ENCODE measurements at regions not wholly inside any gene's neighbourhood (a gene's known extent, or its start where the extent isn't known, plus 50 kb on each side); places are given as distances from the start of the nearest gene placed in this dataset.
"Not testable (repeated sequence)": the region's sequence is repeated elsewhere in the genome, so short reads cannot be mapped to it uniquely, and the experiment has no call there.

- H3K4me1 ChIP-seq = no peaks in the 10 kb centered on the region
- H3K4me3 ChIP-seq = no peak overlapping the region
- no peak overlapping the region for H3K4me2 ChIP-seq
- 94% methylated on average over 1 of the region's 1 CpG for WGBS (ENCODE audit: missing lambda C conversion rate)
- POLR2A ChIA-PET = no interaction called here
- TF ChIP-seq HEYL (CRISPR knock-in tag; IDR thresholded peaks at IDR 0.05) (no peak), PHF8 (IDR thresholded peaks at IDR 0.05; ENCODE audit: borderline replicate concordance, low read depth) (no peak), CTCF (IDR thresholded peaks at IDR 0.05) (no peak)
- DNase-seq (ENCODE audit: low read depth in 1 of 2, low spot score in 1 of 2) = no peak
- CTCF ChIA-PET = no interaction called here
- no peak overlapping the region for H3K27ac ChIP-seq
- no peak for ATAC-seq
- no peaks in the 10 kb centered on the region for H3K9me3 ChIP-seq
- FAIRE-seq = no peak
Observed at GRCh38 chr6:82554666-82555065, 191.0 kb downstream of the TPBG start.

GRCh38 chr6:82555801-82556200 lies 192.2 kb downstream of the TPBG start:
- H3K27ac ChIP-seq = no peak overlapping the region
- no peak overlapping the region for H3K4me3 ChIP-seq
- ATAC-seq = no peak
- no peak for TF ChIP-seq HOXA7 (CRISPR knock-in tag; IDR thresholded peaks at IDR 0.05)
- TF ChIP-seq SMC3 (IDR thresholded peaks at IDR 0.05) = no peak
- no peak for TF ChIP-seq SREBF2 (IDR thresholded peaks at IDR 0.05)
- no peak for TF ChIP-seq E2F6 (IDR thresholded peaks at IDR 0.05; ENCODE audit: borderline replicate concordance, low read depth)
- TF ChIP-seq CEBPB (IDR thresholded peaks at IDR 0.05) = no peak
- TF ChIP-seq HOXB13 (CRISPR knock-in tag; IDR thresholded peaks at IDR 0.05; ENCODE audit: low read depth) = no peak
- TF ChIP-seq BHLHE40 (IDR thresholded peaks at IDR 0.05; ENCODE audit: low read depth, low read length) = no peak
- no peak for TF ChIP-seq JUN (IDR thresholded peaks at IDR 0.05)
- no peak for TF ChIP-seq ZFP36 (IDR thresholded peaks at IDR 0.05; ENCODE audit: borderline replicate concordance, partially characterized antibody)
- no peak for TF ChIP-seq FOSL2 (IDR thresholded peaks at IDR 0.05)
- no peak for TF ChIP-seq FOSL2 (CRISPR knock-in tag; IDR thresholded peaks at IDR 0.05)
- no peak for TF ChIP-seq RAD21 (conservative IDR thresholded peaks at IDR 0.05 in 1 of 2, IDR thresholded peaks at IDR 0.05 in 1 of 2)
- no peak for TF ChIP-seq EP300 (IDR thresholded peaks at IDR 0.05)
- no peak for TF ChIP-seq TFCP2L1 (CRISPR knock-in tag; IDR thresholded peaks at IDR 0.05)
- no peak for TF ChIP-seq CHD2 (IDR thresholded peaks at IDR 0.05; ENCODE audit: low read length, partially characterized antibody)
- no peak for TF ChIP-seq EHMT2 (IDR thresholded peaks at IDR 0.05; ENCODE audit: low read depth)
- no peak for TF ChIP-seq NFE2L2 (conservative IDR thresholded peaks at IDR 0.05; ENCODE audit: low read length)
- no peak for TF ChIP-seq FOXS1 (CRISPR knock-in tag; IDR thresholded peaks at IDR 0.05)
- FAIRE-seq = no peak
- CTCF ChIA-PET = no interaction called here
- WGBS (ENCODE audit: missing lambda C conversion rate) = 73% methylated on average over 1 of the region's 1 CpG
- no peaks in the 10 kb centered on the region for H3K9me3 ChIP-seq
- no peak for DNase-seq (ENCODE audit: low read depth in 1 of 2, low spot score in 1 of 2)
- H3K4me2 ChIP-seq = no peak overlapping the region
- POLR2A ChIA-PET = no interaction called here
- H3K4me1 ChIP-seq = no peaks in the 10 kb centered on the region

GRCh38 chr6:82558531-82558930 lies 194.9 kb downstream of the TPBG start:
- H3K27ac ChIP-seq; H3K4me2 ChIP-seq; H3K4me1 ChIP-seq; DNase-seq (ENCODE audit: low read depth in 1 of 2, low spot score in 1 of 2); CTCF ChIA-PET; FAIRE-seq; POLR2A ChIA-PET; H3K4me3 ChIP-seq; ATAC-seq; H3K9me3 ChIP-seq: not testable (repeated sequence)
- 63% methylated on average over 10 of the region's 20 CpGs for WGBS (ENCODE audit: missing lambda C conversion rate)

- Histone ChIP-seq H3K9me3 (no peaks in the 10 kb centered on the region), H3K4me3 (no peak overlapping the region), H3K27ac (no peak overlapping the region), H3K4me1 (0 out of 3 replicates have a peak, but pooled peaks cover 10% of the 10 kb centered on the region), H3K4me2 (peak overlapping the region; percentile 14; the same call in 1 of the 3 replicates)
- POLR2A ChIA-PET = no interaction called here
- TF ChIP-seq JUNB (IDR thresholded peaks at IDR 0.05) (no peak), POLR2A (IDR thresholded peaks at IDR 0.05; ENCODE audit: low read length) (no peak), RAD21 (conservative IDR thresholded peaks at IDR 0.05 in 1 of 2, IDR thresholded peaks at IDR 0.05 in 1 of 2) (no peak), CTCF (IDR thresholded peaks at IDR 0.05) (no peak), EHMT2 (IDR thresholded peaks at IDR 0.05; ENCODE audit: low read depth) (no peak), JUN (IDR thresholded peaks at IDR 0.05) (no peak), ELK1 (IDR thresholded peaks at IDR 0.05; ENCODE audit: low read depth, low read length) (no peak), BCL3 (IDR thresholded peaks at IDR 0.05) (no peak), HDAC2 (IDR thresholded peaks at IDR 0.05) (no peak)
- CTCF ChIA-PET = no interaction called here
- WGBS (ENCODE audit: missing lambda C conversion rate) = 34% methylated on average over 1 of the region's 1 CpG
- DNase-seq (ENCODE audit: low read depth in 1 of 2, low spot score in 1 of 2) (no peak), FAIRE-seq (no peak), ATAC-seq (no peak)
Observed at GRCh38 chr6:82567621-82568020, 204.0 kb downstream of the TPBG start.
